D341Med (cell line): ENCODE measurements at regions not wholly inside any gene's neighbourhood (a gene's known extent, or its start where the extent isn't known, plus 50 kb on each side); places are given as distances from the start of the nearest gene placed in this dataset.

Experiments
- DNase-seq: peaks from one replicate; pipeline ENCODE4 v3.0.0; 2012; ENCODE audit warnings: low spot score

GRCh38 chr20:24762791-24763350, 186.2 kb upstream of the CST7 start:
- no peak for DNase-seq

DNA sequence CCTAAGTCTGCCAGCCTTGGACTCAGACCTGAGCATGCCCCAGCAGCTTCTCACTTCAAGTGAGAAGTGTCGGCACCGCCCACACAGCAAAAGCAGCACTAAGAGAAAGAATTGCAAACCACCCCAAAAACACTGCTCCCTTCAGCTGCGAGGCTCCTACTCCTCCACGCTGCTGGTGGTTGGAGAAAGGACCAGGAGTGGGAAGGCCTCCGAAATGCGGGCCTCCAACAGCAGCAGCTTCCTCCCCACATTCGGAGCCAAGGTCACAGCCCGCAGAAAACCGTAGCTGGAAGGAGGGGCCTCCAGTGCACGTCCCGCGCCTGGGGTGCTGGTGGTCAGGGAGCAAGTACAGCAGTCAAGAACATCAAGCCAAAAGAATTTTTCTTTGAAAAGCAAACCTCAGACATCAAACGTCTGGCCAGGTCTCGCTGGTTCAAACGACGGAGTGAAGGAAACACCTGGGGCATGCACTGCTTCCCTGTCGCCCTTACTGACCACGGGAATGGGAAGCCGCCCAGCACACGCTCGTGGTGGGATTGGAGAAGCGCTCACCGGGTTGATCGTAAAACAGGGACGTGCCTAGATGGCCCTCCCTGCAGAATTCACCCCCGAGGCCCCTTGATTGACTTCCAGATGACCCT, 185.6 kb upstream of the CST7 start:
- peak; percentile 9 for DNase-seq

- DNase-seq = peak; percentile 19
Measured at GRCh38 chr20:24764027-24764793, 184.9 kb upstream of the CST7 start.

- DNase-seq = peak; percentile 12
Measured at GRCh38 chr20:24764794-24765202, 184.3 kb upstream of the CST7 start.

DNA sequence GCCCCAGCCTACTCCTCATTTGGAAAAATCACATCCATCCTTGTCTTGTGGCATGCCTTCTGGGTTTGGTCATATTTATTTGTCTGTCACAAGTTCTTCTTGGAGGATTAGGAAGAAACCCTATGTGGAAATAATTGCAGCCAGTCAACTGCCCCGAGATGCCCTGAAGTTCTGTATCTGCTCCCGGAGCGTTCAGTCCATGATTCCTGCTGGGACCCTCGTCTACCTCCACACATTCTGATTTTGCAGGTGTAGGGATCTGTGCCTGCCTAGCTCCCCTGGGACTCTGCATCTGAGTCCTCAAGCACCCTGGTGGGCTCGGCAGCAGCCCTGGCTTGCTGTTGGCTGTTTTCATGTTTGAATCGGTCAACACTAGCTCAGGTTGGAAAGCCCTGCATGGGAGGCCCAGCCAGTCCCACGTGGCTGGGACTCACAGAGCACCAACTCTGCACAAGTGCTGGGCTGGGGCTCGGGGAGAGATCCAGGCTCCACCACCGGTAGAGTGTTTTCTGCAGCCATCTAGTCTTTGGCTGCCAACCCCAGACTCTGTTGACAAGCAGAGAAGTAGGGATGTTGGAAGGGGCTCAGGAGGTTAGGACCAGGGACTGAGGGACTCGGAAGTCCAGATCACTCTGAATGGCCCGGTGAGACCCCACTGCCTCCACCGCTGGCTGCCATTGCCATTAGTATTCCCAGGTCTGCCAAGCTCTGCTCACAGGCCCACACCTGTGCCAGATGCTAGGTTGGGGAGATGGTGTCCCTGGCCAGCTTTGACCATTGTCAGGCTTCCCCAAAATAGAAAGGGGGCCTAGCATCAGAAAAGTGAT, 183.5 kb upstream of the CST7 start:
- DNase-seq = no peak

DNA sequence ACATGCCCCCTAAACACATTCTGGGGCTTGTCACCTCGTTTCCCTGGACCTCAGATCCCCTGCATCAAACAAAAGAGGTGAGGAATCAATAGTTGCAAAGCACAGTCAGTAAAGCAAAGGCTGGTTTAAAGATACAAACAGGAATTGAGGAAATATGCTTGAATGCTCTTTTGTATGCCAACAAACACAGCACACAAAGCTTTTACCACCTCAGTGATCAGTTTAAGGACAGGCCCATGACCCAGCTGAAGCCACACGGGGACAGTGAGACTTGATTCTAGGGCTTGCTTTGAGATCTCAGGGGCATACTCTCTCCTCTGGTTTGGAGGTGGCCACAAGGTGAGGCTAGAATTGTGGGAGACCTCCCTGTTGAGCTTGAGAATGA, 182.9 kb upstream of the CST7 start:
- no peak for DNase-seq

- DNase-seq = no peak
Measured at GRCh38 chr20:24766826-24767622, 182.0 kb upstream of the CST7 start.

- DNase-seq = no peak
Measured at GRCh38 chr20:24767623-24768100, 181.4 kb upstream of the CST7 start.

DNA sequence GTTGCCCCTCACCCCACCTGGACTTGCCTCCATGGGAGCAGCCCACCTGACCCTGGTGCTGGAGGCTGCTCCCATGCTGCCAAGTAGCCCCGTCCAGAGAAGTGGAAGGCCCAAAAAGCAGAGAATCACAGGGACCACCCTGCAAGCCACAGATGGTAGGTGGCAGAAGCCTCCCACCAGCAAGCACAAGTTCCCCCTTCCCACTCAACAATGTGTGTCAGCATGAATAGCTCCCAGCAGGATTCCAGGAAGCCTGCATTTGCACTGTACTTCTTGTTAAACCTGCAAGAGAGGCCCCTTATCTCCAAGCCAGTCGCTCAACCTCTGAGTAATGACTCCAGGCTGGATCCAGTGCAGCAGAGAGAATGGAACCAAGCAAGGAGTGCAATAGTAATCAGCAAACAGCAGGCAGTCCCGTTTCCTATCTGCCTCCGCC, 180.8 kb upstream of the CST7 start:
- DNase-seq = no peak

GRCh38 chr20:24768713-24769601, 180.1 kb upstream of the CST7 start:
- no peak for DNase-seq

DNA sequence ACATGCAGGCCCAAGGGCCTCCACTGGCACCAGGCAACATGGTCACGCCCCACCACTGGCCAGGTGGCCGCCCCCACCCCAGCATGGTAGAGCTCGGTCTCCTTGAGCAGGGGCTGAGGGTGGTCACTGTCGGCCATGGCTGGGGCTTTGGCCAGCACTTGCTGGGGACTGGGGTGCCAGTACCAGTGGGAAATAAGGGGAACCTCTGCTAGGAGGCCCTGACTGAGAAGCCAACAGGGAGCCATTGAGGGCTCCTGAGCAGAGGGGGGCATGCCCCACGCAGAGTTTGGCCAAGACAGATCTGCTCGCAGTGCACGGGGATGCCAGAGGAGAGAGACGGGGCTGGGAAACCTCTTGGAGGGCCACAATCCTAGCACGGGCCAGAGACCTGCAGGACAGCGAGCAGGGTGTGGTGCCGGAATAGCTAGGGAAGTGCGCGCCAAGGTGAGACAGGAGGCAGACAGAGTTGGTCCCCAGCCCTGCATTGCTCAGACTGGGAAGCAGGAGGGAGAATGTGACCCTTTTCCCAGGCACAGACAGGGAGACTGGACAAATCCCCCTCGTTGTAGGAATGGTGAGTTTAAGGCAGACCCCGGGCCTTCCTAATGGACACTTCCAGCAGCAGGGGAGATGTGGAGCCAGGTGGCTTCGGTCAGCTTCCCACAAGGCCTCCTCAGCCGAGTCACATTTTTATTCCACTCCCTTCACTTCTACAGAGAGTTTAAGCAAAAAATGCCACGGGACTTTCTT, 179.0 kb upstream of the CST7 start:
- no peak for DNase-seq

DNA sequence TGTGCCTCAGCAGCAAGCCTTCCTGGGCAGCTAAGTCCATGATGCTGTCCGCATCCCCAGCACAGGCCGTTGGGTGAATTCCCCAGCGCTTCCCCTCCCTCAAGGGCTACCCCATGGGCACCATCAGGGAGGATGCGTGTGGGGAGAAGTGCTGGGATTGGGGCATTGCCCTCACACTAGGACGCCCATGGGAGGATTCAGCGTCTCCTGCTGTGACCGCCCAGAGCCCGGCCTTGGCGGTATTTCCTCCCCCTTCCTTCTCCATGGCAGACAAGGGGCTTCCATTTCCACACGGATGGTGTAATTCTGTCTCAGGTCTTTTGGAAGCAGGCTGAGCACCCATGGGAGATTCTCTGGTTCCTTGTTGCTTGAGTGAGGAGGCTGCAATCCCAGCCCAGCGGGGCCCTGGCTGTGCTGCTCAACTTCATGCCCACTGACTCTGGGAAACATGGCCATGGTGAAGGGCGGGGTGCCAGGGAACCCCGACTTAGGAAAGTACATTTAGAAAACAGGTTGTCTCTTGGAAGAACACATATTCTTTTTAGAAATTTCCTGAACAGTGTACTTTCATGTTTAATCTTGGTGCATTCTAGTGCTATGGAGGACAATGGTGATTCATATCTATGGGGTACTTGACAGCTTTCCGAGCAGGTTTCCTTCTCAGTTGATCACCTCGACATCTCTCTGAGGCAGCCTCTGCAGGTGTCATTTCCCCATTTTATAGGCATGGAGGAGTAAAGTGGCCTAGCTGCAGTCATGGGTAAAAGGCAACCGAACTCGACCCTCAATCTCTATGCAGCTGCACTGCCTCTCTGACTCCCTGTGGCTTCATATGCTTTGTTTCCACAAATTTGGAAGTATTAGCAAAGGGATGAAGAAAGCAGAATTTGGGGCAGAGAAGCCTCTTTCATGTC, 178.2 kb upstream of the CST7 start:
- DNase-seq = no peak

- no peak for DNase-seq
Measured at GRCh38 chr20:24771542-24772061, 177.5 kb upstream of the CST7 start.

- no peak for DNase-seq
Measured at GRCh38 chr20:24772667-24773066, 176.4 kb upstream of the CST7 start.

DNA sequence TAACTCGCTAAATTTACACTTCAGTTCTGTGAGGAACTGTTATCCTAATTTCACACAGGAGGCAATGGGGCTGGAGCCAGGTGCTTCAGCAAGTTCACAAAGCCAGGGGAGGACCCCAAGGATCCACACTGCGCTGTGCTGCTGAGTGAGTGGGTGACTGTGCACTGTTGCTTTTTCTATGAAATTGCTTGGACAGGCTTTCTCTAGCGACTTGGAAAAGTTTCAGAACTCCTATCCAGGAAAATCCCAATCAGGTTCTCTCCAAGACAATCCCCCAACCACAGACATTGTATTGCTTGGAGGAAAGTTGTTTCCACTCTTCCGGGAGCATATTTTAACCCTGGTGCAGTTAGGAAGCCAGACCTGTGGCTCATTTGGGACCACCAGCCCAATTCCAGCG, 175.9 kb upstream of the CST7 start:
- DNase-seq = no peak

- no peak for DNase-seq
Measured at GRCh38 chr20:24773751-24774201, 175.3 kb upstream of the CST7 start.

GRCh38 chr20:24775966-24776365, 173.1 kb upstream of the CST7 start:
- no peak for DNase-seq

DNA sequence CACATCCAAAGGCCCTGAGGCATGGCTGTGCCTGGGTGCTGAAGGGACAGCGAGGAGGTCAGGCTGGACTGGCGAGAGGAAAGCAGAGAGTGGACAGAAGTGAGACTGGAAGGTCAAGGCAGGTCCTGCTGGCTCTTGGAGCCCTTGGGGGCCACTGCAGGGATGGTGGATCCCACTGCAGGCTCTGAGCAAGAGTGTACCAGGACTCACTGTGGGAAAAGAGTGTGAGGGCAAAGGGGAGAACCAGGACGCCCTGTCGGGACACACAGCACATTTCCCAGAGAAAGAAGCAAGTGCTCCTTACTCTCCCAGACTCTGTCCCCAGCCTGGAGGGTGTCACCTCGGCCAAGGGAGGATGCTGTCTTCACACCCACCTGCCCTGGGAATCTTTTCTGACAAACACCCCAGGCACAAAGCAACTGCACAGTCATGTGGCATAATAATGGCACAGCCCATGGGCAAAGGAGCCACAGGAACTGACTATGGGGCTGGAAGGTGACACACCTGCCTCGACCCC, 172.3 kb upstream of the CST7 start:
- no peak for DNase-seq
